ENCODE measurements at regions not wholly inside any gene's neighbourhood (a gene's known extent, or its start where the extent isn't known, plus 50 kb on each side); places are given as distances from the start of the nearest gene placed in this dataset.

DNA sequence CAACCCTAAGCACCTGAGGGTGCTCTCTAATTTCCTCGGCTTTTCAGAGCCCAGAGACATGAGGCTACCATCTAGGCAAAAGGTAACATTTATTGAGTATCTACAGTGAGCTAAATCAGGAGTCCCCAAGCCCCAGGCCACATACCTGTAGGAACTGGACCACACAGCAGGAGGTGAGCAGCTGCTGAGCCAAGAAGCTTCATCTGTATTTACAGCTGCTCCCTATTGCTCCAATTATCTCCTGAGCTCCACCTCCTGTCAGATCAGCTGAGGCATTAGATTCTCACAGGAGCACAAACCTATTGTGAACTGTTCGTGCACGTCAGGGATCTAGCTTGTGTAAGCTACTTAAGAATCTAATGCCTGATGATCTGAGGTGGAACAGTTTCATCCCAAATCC is 70.2 kb downstream of the RND3 start:
- ATAC-seq = no peak
- no peak for TF ChIP-seq TOX (CRISPR knock-in tag; IDR thresholded peaks at IDR 0.05; ENCODE audit: borderline replicate concordance)

DNA sequence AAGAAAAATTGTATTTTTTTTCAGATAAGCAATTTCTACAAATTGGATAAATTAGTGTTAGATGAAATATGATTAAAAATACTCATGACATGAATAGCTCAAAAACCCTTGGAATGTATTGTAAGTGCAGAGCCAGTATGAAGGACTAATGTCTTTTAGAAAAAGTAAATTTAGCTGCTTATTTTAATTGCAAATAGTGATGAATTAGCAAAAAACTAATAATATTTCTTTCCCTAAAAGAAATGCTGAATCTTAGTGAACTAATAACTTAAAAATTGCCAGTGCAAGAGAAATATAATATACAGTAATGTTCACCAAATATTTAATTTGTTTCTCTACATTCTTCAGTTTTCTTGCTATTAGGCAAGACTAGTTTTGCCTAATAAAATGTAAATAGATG is 72.4 kb downstream of the RND3 start:
- TF ChIP-seq, protein P1, sequence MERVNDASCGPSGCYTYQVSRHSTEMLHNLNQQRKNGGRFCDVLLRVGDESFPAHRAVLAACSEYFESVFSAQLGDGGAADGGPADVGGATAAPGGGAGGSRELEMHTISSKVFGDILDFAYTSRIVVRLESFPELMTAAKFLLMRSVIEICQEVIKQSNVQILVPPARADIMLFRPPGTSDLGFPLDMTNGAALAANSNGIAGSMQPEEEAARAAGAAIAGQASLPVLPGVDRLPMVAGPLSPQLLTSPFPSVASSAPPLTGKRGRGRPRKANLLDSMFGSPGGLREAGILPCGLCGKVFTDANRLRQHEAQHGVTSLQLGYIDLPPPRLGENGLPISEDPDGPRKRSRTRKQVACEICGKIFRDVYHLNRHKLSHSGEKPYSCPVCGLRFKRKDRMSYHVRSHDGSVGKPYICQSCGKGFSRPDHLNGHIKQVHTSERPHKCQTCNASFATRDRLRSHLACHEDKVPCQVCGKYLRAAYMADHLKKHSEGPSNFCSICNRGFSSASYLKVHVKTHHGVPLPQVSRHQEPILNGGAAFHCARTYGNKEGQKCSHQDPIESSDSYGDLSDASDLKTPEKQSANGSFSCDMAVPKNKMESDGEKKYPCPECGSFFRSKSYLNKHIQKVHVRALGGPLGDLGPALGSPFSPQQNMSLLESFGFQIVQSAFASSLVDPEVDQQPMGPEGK (CRISPR knock-in tag; IDR thresholded peaks at IDR 0.05; ENCODE audit: borderline replicate concordance) = no peak
- TF ChIP-seq ESRRG (CRISPR knock-in tag; IDR thresholded peaks at IDR 0.05) (no peak), ZC3H10 (CRISPR knock-in tag; IDR thresholded peaks at IDR 0.05) (no peak), ARNTL (CRISPR knock-in tag; IDR thresholded peaks at IDR 0.05; ENCODE audit: borderline replicate concordance, low read depth) (no peak), TCF4 (CRISPR knock-in tag; IDR thresholded peaks at IDR 0.05; ENCODE audit: borderline replicate concordance) (no peak), GLIS3 (CRISPR knock-in tag; IDR thresholded peaks at IDR 0.05) (no peak), CSDC2 (CRISPR knock-in tag; IDR thresholded peaks at IDR 0.05) (no peak), RARB (CRISPR knock-in tag; IDR thresholded peaks at IDR 0.05) (no peak), ISL1 (CRISPR knock-in tag; IDR thresholded peaks at IDR 0.05) (no peak), ZNF565 (CRISPR knock-in tag; conservative IDR thresholded peaks at IDR 0.05; ENCODE audit: low read depth) (no peak), ZFP3 (CRISPR knock-in tag; IDR thresholded peaks at IDR 0.05) (no peak), TOX (CRISPR knock-in tag; IDR thresholded peaks at IDR 0.05; ENCODE audit: borderline replicate concordance) (no peak), ZNF70 (CRISPR knock-in tag; IDR thresholded peaks at IDR 0.05) (no peak), SNAI2 (CRISPR knock-in tag; IDR thresholded peaks at IDR 0.05) (no peak), ZFP30 (CRISPR knock-in tag; IDR thresholded peaks at IDR 0.05) (no peak)
- TF ChIP-seq, protein P2, sequence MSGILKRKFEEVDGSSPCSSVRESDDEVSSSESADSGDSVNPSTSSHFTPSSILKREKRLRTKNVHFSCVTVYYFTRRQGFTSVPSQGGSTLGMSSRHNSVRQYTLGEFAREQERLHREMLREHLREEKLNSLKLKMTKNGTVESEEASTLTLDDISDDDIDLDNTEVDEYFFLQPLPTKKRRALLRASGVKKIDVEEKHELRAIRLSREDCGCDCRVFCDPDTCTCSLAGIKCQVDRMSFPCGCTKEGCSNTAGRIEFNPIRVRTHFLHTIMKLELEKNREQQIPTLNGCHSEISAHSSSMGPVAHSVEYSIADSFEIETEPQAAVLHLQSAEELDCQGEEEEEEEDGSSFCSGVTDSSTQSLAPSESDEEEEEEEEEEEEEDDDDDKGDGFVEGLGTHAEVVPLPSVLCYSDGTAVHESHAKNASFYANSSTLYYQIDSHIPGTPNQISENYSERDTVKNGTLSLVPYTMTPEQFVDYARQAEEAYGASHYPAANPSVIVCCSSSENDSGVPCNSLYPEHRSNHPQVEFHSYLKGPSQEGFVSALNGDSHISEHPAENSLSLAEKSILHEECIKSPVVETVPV (CRISPR knock-in tag; IDR thresholded peaks at IDR 0.05) = no peak
- TF ChIP-seq, protein P3, sequence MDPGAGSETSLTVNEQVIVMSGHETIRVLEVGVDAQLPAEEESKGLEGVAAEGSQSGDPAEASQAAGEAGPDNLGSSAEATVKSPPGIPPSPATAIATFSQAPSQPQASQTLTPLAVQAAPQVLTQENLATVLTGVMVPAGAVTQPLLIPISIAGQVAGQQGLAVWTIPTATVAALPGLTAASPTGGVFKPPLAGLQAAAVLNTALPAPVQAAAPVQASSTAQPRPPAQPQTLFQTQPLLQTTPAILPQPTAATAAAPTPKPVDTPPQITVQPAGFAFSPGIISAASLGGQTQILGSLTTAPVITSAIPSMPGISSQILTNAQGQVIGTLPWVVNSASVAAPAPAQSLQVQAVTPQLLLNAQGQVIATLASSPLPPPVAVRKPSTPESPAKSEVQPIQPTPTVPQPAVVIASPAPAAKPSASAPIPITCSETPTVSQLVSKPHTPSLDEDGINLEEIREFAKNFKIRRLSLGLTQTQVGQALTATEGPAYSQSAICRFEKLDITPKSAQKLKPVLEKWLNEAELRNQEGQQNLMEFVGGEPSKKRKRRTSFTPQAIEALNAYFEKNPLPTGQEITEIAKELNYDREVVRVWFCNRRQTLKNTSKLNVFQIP (CRISPR knock-in tag; IDR thresholded peaks at IDR 0.05; ENCODE audit: borderline replicate concordance, low read depth) = no peak
- ATAC-seq = no peak

DNA sequence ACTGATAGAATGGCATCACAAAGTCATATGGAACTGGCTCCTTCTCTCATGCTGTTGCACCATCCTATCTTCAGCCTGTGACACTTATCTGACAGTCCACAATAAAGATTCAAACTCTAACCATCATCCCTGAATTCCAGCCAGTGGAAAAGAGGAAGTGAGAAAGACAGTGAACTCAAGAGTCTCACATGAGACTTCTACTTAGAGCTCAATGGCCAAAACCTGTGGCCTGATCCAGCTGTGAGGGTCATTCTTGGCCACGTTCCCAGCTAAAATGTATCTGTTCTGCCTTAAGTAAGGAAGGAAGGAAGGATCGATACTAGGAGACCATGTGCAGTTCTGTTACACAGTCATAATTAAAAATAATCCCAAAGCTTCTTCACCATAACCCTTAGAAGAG is 73.6 kb downstream of the RND3 start:
- ATAC-seq = no peak
- TF ChIP-seq, protein P4, sequence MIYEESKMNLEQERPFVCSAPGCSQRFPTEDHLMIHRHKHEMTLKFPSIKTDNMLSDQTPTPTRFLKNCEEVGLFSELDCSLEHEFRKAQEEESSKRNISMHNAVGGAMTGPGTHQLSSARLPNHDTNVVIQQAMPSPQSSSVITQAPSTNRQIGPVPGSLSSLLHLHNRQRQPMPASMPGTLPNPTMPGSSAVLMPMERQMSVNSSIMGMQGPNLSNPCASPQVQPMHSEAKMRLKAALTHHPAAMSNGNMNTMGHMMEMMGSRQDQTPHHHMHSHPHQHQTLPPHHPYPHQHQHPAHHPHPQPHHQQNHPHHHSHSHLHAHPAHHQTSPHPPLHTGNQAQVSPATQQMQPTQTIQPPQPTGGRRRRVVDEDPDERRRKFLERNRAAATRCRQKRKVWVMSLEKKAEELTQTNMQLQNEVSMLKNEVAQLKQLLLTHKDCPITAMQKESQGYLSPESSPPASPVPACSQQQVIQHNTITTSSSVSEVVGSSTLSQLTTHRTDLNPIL (CRISPR knock-in tag; IDR thresholded peaks at IDR 0.05; ENCODE audit: low read depth) = no peak
- TF ChIP-seq ZFP30 (CRISPR knock-in tag; IDR thresholded peaks at IDR 0.05) (no peak), CSDC2 (CRISPR knock-in tag; IDR thresholded peaks at IDR 0.05) (no peak), ZNF8 (CRISPR knock-in tag; IDR thresholded peaks at IDR 0.05) (no peak), ZNF70 (CRISPR knock-in tag; IDR thresholded peaks at IDR 0.05) (no peak), GLIS3 (CRISPR knock-in tag; IDR thresholded peaks at IDR 0.05) (no peak), ARNTL (CRISPR knock-in tag; IDR thresholded peaks at IDR 0.05; ENCODE audit: borderline replicate concordance, low read depth) (no peak), ISL1 (CRISPR knock-in tag; IDR thresholded peaks at IDR 0.05) (no peak)

DNA sequence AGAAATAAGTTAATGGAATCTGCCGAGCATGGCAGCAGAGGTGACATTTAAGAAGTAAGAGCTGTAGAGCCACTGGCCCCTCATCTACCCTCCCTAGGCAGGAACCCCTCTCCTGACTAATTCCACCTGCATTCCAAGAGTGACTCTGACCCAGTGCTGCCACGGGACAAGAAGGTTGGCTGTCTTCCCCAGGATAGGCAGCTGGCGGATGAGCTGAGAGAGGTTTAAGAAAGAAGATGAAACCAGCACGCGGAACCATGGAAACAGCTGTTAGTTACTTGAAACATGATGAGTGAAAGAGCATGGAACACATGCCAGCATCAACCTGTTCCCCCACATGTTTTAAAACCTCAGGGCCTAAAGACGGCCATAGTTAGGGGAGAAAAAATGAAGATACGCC is 74.1 kb downstream of the RND3 start:
- no peak for ATAC-seq
- no peak for TF ChIP-seq TOX (CRISPR knock-in tag; IDR thresholded peaks at IDR 0.05; ENCODE audit: borderline replicate concordance)
- TF ChIP-seq RARB (CRISPR knock-in tag; IDR thresholded peaks at IDR 0.05) = no peak
- TF ChIP-seq ZC3H10 (CRISPR knock-in tag; IDR thresholded peaks at IDR 0.05) = no peak
- TF ChIP-seq OSR1 (CRISPR knock-in tag; IDR thresholded peaks at IDR 0.05) = no peak
- no peak for TF ChIP-seq ARNTL (CRISPR knock-in tag; IDR thresholded peaks at IDR 0.05; ENCODE audit: borderline replicate concordance, low read depth)
- no peak for TF ChIP-seq TCF4 (CRISPR knock-in tag; IDR thresholded peaks at IDR 0.05; ENCODE audit: borderline replicate concordance)
- TF ChIP-seq CSDC2 (CRISPR knock-in tag; IDR thresholded peaks at IDR 0.05) = no peak
- TF ChIP-seq BACH2 (CRISPR knock-in tag; IDR thresholded peaks at IDR 0.05; ENCODE audit: borderline replicate concordance) = no peak
- TF ChIP-seq ZNF70 (CRISPR knock-in tag; IDR thresholded peaks at IDR 0.05) = no peak
- TF ChIP-seq, protein P2 (CRISPR knock-in tag; IDR thresholded peaks at IDR 0.05) = no peak
- TF ChIP-seq GLIS3 (CRISPR knock-in tag; IDR thresholded peaks at IDR 0.05) = no peak
- TF ChIP-seq PPARA (CRISPR knock-in tag; IDR thresholded peaks at IDR 0.05; ENCODE audit: borderline replicate concordance) = no peak
- TF ChIP-seq ZNF8 (CRISPR knock-in tag; IDR thresholded peaks at IDR 0.05) = no peak
- TF ChIP-seq, protein P5, sequence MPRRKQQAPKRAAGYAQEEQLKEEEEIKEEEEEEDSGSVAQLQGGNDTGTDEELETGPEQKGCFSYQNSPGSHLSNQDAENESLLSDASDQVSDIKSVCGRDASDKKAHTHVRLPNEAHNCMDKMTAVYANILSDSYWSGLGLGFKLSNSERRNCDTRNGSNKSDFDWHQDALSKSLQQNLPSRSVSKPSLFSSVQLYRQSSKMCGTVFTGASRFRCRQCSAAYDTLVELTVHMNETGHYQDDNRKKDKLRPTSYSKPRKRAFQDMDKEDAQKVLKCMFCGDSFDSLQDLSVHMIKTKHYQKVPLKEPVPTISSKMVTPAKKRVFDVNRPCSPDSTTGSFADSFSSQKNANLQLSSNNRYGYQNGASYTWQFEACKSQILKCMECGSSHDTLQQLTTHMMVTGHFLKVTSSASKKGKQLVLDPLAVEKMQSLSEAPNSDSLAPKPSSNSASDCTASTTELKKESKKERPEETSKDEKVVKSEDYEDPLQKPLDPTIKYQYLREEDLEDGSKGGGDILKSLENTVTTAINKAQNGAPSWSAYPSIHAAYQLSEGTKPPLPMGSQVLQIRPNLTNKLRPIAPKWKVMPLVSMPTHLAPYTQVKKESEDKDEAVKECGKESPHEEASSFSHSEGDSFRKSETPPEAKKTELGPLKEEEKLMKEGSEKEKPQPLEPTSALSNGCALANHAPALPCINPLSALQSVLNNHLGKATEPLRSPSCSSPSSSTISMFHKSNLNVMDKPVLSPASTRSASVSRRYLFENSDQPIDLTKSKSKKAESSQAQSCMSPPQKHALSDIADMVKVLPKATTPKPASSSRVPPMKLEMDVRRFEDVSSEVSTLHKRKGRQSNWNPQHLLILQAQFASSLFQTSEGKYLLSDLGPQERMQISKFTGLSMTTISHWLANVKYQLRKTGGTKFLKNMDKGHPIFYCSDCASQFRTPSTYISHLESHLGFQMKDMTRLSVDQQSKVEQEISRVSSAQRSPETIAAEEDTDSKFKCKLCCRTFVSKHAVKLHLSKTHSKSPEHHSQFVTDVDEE (CRISPR knock-in tag; IDR thresholded peaks at IDR 0.05) = no peak
- TF ChIP-seq ZFP30 (CRISPR knock-in tag; IDR thresholded peaks at IDR 0.05) = no peak
- no peak for TF ChIP-seq SNAI2 (CRISPR knock-in tag; IDR thresholded peaks at IDR 0.05)

Measured in SK-N-SH treated with all-trans-retinoic acid at 6 μM for 48 hours (cell line).